GM12878 (cell line): ENCODE measurements at regions not wholly inside any gene's neighbourhood (a gene's known extent, or its start where the extent isn't known, plus 50 kb on each side); places are given as distances from the start of the nearest gene placed in this dataset.

Experiments
- ATAC-seq: fragments of 200-7000 bp; cut with Tn5 transposase; 3 replicates; pipeline ENCODE4 v1.9.1; 2020; ENCODE audit warnings: mild to moderate bottlenecking, moderate library complexity
- BruUV-seq: library from RNA; stranded (reverse); fragments of 400-500 nt; replicated peaks from 2 replicates; lab custom pipeline; 2021; lab: Mats Ljungman, UMichigan
- CTCF ChIA-PET: fragments of 300-600 bp; sonication (Branson Sonifier 250); formaldehyde crosslinking; extraction: SDS; loops from one replicate; lab custom pipeline; 2021; ENCODE audit warnings: inconsistent platforms; lab: Yijun Ruan, JAX
- POLR2A ChIA-PET: fragments of 350-600 bp; formaldehyde crosslinking; extraction: SDS; loops from one replicate; lab custom pipeline; 2021; ENCODE audit warnings: inconsistent platforms; lab: Charles Lee
- RAD21 ChIA-PET: fragments of 300-600 bp; sonication (Branson Sonifier 250); formaldehyde crosslinking; loops from one replicate; lab custom pipeline; 2023; ENCODE audit warnings: antibody characterized with exemption; ENCODE audit not compliant: unreplicated experiment; lab: Charles Lee
- SMC1A ChIA-PET: fragments of 300-600 bp; sonication (Branson Sonifier 250); formaldehyde crosslinking; loops from one replicate; lab custom pipeline; 2023; ENCODE audit not compliant: unreplicated experiment, uncharacterized antibody; lab: Charles Lee
- DNase-seq: peaks from one replicate; pipeline ENCODE4 v3.0.0-alpha.2; 2011; ENCODE audit warnings: low read depth, low spot score
- FAIRE-seq: peaks from 3 replicates; lab custom pipeline; 2011; peaks lifted over from hg19 to GRCh38; lab: Jason Lieb, UNC
- H2AFZ ChIP-seq: 2 replicates; pipeline ENCODE4 v1.6.0; 2011; ENCODE audit warnings: low read depth, low read length, control low read depth; ENCODE audit not compliant: control insufficient read depth
- H3K27ac ChIP-seq: 2 replicates; pipeline ENCODE4 v1.5.1; 2011; ENCODE audit warnings: control low read depth; ENCODE audit not compliant: control insufficient read depth, insufficient read depth
- H3K27me3 ChIP-seq, 2 experiments: replicated peaks in 1 of 2; 2 replicates each; pipeline versions ENCODE4 v1.6.0 to v1.6.1; 2011; ENCODE audit warnings: low read length in 1 of 2; ENCODE audit not compliant: control insufficient read depth in 2 of 2, insufficient read depth in 2 of 2
- H3K36me3 ChIP-seq, 2 experiments: 2 replicates each; pipeline ENCODE4 v1.5.1; 2011; ENCODE audit warnings: low read length in 1 of 2; ENCODE audit not compliant: control insufficient read depth in 2 of 2, insufficient read depth in 2 of 2
- H3K4me1 ChIP-seq: 2 replicates; pipeline ENCODE4 v1.6.1; 2011; ENCODE audit warnings: mild to moderate bottlenecking, low read length, moderate library complexity, mixed read lengths; ENCODE audit not compliant: control insufficient read depth, insufficient read depth
- H3K4me2 ChIP-seq: 2 replicates; pipeline ENCODE4 v1.6.0; 2011; ENCODE audit warnings: control low read depth; ENCODE audit not compliant: control insufficient read depth, insufficient read depth
- H3K4me3 ChIP-seq: fragments of 200-600 bp; sonication (generic); 2 replicates; pipeline ENCODE4 v1.5.1; 2016
- H3K79me2 ChIP-seq: 2 replicates; pipeline ENCODE4 v1.6.0; 2011; ENCODE audit warnings: low read length; ENCODE audit not compliant: control insufficient read depth, insufficient read depth
- H3K9ac ChIP-seq: 2 replicates; pipeline ENCODE4 v1.8.0; 2011; ENCODE audit warnings: low read length, control low read depth, mixed read lengths; ENCODE audit not compliant: control insufficient read depth, insufficient read depth
- H3K9me3 ChIP-seq: replicated peaks from 3 replicates; pipeline ENCODE4 v1.5.1; 2011; ENCODE audit warnings: mild to moderate bottlenecking, low read length; ENCODE audit not compliant: control insufficient read depth, insufficient read depth
- H4K20me1 ChIP-seq: 2 replicates; pipeline ENCODE4 v1.6.0; 2011; ENCODE audit not compliant: control insufficient read depth, insufficient read depth
- GABPA ChIP-seq: IDR thresholded peaks from 2 replicates; pipeline ENCODE4 v1.6.1; 2014; ENCODE audit warnings: antibody characterized with exemption, low read depth, mild to moderate bottlenecking, inconsistent platforms
- MEF2B ChIP-seq: fragments of 450-650 bp; IDR thresholded peaks from 2 replicates; pipeline ENCODE4 v1.6.1; 2018; ENCODE audit warnings: mild to moderate bottlenecking, moderate library complexity; ENCODE audit not compliant: partially characterized antibody, poor library complexity, severe bottlenecking
- NR2C1 ChIP-seq: fragments of 450-650 bp; IDR thresholded peaks from 2 replicates; pipeline ENCODE4 v1.6.1; 2017; ENCODE audit warnings: antibody characterized with exemption, mild to moderate bottlenecking, moderate library complexity
- NRF1 ChIP-seq: conservative IDR thresholded peaks from 2 replicates; pipeline ENCODE4 v1.6.1; 2011; ENCODE audit warnings: mild to moderate bottlenecking, low read depth, low read length, improper control_type of control experiment
- PAX8 ChIP-seq: fragments of 450-650 bp; IDR thresholded peaks from 2 replicates; pipeline ENCODE4 v1.6.1; 2017; ENCODE audit warnings: mild to moderate bottlenecking, moderate library complexity
- RELB ChIP-seq: fragments of 450-650 bp; IDR thresholded peaks from 2 replicates; pipeline ENCODE4 v1.6.1; 2017; ENCODE audit warnings: low read depth, mild to moderate bottlenecking, moderate library complexity
- RUNX3 ChIP-seq: IDR thresholded peaks from 2 replicates; pipeline ENCODE4 v1.6.1; 2012; ENCODE audit warnings: low read length, inconsistent platforms
- TAF1 ChIP-seq: IDR thresholded peaks from 2 replicates; pipeline ENCODE4 v1.6.1; 2011; ENCODE audit warnings: mild to moderate bottlenecking, low read depth, low read length, borderline replicate concordance
- TBL1XR1 ChIP-seq: IDR thresholded peaks from 2 replicates; pipeline ENCODE4 v1.6.1; 2012; ENCODE audit warnings: low read depth, low read length, improper control_type of control experiment
- TCF12 ChIP-seq: IDR thresholded peaks from 2 replicates; pipeline ENCODE4 v1.6.1; 2011; ENCODE audit warnings: low read depth, mild to moderate bottlenecking, low read length
- TCF3 ChIP-seq: IDR thresholded peaks from 2 replicates; pipeline ENCODE4 v1.6.1; 2012; ENCODE audit warnings: low read depth, mild to moderate bottlenecking, low read length, borderline replicate concordance; ENCODE audit not compliant: insufficient read depth
- ZNF24 ChIP-seq: fragments of 450-650 bp; IDR thresholded peaks from 2 replicates; pipeline ENCODE4 v1.6.1; 2017; ENCODE audit warnings: antibody characterized with exemption, mild to moderate bottlenecking
- WGBS: methylation state at CpG from one replicate; pipeline ENCODE4 v1.1.6; 2016; ENCODE audit warnings: low lambda C conversion rate; ENCODE audit not compliant: insufficient replicate concordance, insufficient coverage; ENCODE audit errors: missing lambda C conversion rate; 5-methylcytosine and 5-hydroxymethylcytosine counted together
- in situ Hi-C: fragments of 300-500 bp; cut with MboI; formaldehyde crosslinking; loops from 9 replicates; pipeline ENCODE4 v1.14.3; 2018; ENCODE audit warnings: mixed read lengths
- intact Hi-C: fragments of 100-400 bp; cut with micrococcal nuclease; formaldehyde crosslinking; loops from one replicate; pipeline ENCODE4 v1.14.2; 2022; ENCODE audit not compliant: unreplicated experiment
- TF ChIP-seq, protein P1 (sequence below): IDR thresholded peaks from 2 replicates; pipeline ENCODE4 v1.6.1; 2012; ENCODE audit warnings: low read depth, low read length, improper control_type of control experiment
- TF ChIP-seq, protein P2 (sequence below): fragments of 150-350 bp; IDR thresholded peaks from 2 replicates; pipeline ENCODE4 v1.6.1; 2016; ENCODE audit warnings: low read depth, low read length

DNA sequence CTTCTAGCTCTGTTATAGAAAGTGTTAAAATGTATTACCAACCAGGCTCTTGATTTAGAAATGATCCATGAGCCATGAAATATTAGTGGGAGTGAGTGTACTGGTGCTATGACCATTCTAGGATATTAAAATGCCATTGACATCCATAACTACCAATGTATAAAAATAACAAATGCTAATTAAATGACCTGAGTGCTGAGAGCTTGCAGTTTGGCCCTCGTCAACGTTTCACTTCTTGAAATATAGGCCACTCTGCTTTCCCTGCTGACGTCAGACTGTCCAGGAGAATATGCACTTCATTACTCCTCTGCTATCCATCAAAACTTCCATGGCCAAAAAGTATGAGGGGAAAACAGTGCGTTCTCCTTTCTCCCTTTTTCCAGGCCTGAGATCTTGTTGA is 563.1 kb downstream of the METTL15 start:
- in situ Hi-C loops: no loop called here
- ChIA-PET RAD21 (no interaction called here), POLR2A (no interaction called here), CTCF (interaction anchor here (0.9 kb wide), 1 partner anchor 488 kb away, joined by 3 read pairs; no protein-coding TSS in a partner anchor), SMC1A (no interaction called here)
- FAIRE-seq (no peak), ATAC-seq (no peak), DNase-seq (no peak)
- Histone ChIP-seq H3K27me3 (no peaks in the 10 kb centered on the region), H3K4me1 (no peaks in the 10 kb centered on the region), H3K27ac (no peak overlapping the region), H2AFZ (no peak overlapping the region), H3K36me3 (no peaks in the 10 kb centered on the region), H4K20me1 (no peaks in the 10 kb centered on the region), H3K79me2 (no peaks in the 10 kb centered on the region), H3K4me2 (no peak overlapping the region), H3K9me3 (no peaks in the 10 kb centered on the region), H3K4me3 (no peak overlapping the region), H3K9ac (no peak overlapping the region)
- WGBS: 14% methylated on average over 4 of the region's 4 CpGs
- TF ChIP-seq GABPA (no peak), TCF3 (no peak), TCF12 (no peak), NR2C1 (no peak), RELB (no peak)
- BruUV-seq: no TSS peak
- intact Hi-C loops: no loop called here

DNA sequence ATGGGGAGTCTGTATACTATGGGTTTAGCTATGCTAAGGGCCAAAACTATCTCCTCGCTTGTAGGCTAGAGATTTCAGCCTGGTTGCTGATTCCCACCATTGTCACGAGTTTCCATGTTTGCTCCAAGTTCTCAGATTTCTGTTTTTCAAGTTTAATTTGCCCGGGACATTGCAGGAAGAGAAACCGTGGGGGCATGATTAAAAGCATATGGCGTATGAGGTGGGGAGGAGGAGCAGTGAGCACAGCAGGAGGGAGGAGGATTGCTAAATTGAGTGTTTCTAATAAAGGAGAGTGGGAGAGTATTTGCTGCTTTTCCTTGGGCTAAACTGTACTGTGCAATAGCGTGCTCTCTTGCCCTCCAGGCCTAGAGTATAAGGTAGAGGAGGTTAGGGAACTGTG is 558.4 kb downstream of the METTL15 start:
- Histone ChIP-seq H3K79me2 (no peaks in the 10 kb centered on the region), H3K4me2 (no peak overlapping the region), H3K27ac (no peak overlapping the region), H3K27me3 (no peaks in the 10 kb centered on the region), H3K9ac (no peak overlapping the region), H3K9me3 (no peaks in the 10 kb centered on the region), H3K36me3 (no peaks in the 10 kb centered on the region), H4K20me1 (no peaks in the 10 kb centered on the region), H3K4me1 (no peaks in the 10 kb centered on the region), H2AFZ (no peak overlapping the region), H3K4me3 (no peak overlapping the region)
- CTCF ChIA-PET: no interaction called here
- WGBS: 18% methylated on average over 6 of the region's 6 CpGs
- SMC1A ChIA-PET: no interaction called here
- DNase-seq: no peak
- POLR2A ChIA-PET: no interaction called here
- in situ Hi-C loops: no loop called here
- BruUV-seq: no TSS peak
- no peak for ATAC-seq
- intact Hi-C loops: no loop called here
- FAIRE-seq: no peak
- RAD21 ChIA-PET: no interaction called here
- TF ChIP-seq MEF2B: no peak
- TF ChIP-seq, protein P1, sequence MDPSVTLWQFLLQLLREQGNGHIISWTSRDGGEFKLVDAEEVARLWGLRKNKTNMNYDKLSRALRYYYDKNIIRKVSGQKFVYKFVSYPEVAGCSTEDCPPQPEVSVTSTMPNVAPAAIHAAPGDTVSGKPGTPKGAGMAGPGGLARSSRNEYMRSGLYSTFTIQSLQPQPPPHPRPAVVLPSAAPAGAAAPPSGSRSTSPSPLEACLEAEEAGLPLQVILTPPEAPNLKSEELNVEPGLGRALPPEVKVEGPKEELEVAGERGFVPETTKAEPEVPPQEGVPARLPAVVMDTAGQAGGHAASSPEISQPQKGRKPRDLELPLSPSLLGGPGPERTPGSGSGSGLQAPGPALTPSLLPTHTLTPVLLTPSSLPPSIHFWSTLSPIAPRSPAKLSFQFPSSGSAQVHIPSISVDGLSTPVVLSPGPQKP: no peak
- TF ChIP-seq, protein P2, sequence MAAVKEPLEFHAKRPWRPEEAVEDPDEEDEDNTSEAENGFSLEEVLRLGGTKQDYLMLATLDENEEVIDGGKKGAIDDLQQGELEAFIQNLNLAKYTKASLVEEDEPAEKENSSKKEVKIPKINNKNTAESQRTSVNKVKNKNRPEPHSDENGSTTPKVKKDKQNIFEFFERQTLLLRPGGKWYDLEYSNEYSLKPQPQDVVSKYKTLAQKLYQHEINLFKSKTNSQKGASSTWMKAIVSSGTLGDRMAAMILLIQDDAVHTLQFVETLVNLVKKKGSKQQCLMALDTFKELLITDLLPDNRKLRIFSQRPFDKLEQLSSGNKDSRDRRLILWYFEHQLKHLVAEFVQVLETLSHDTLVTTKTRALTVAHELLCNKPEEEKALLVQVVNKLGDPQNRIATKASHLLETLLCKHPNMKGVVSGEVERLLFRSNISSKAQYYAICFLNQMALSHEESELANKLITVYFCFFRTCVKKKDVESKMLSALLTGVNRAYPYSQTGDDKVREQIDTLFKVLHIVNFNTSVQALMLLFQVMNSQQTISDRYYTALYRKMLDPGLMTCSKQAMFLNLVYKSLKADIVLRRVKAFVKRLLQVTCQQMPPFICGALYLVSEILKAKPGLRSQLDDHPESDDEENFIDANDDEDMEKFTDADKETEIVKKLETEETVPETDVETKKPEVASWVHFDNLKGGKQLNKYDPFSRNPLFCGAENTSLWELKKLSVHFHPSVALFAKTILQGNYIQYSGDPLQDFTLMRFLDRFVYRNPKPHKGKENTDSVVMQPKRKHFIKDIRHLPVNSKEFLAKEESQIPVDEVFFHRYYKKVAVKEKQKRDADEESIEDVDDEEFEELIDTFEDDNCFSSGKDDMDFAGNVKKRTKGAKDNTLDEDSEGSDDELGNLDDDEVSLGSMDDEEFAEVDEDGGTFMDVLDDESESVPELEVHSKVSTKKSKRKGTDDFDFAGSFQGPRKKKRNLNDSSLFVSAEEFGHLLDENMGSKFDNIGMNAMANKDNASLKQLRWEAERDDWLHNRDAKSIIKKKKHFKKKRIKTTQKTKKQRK: no peak
- no peak for TF ChIP-seq PAX8
- TF ChIP-seq TAF1: no peak
- no peak for TF ChIP-seq RUNX3
- TF ChIP-seq ZNF24: no peak
- no peak for TF ChIP-seq TBL1XR1
- no peak for TF ChIP-seq NRF1
- TF ChIP-seq TCF3: no peak
